ENCODE measurements at regions not wholly inside any gene's neighbourhood (a gene's known extent, or its start where the extent isn't known, plus 50 kb on each side); places are given as distances from the start of the nearest gene placed in this dataset.

DNA sequence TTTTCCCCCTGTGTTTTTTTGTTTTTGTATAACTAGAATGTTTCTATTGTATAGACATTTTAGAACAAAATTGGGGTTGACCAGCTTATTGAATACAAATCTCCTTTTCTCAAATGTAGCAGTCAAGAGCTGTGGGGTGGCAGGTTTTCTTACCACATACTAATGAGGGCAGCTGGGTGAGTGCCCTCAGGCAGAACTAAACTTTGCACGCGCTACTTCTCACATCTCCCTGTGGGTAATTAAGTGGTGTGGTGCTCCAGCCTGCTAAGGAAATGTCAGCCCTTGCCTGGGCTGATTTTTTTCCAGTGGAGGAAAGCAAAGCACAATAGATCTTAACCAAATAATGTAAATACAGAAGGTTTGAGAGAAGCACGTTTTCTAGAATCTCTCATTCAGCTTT, 717.6 kb upstream of the TENM3 start:
- FAIRE-seq (no peak), DNase-seq (ENCODE audit: low read depth, low spot score) (no peak), ATAC-seq (no peak)
- Histone ChIP-seq H3K27ac (ENCODE audit: control insufficient read depth, insufficient read depth) (no peak overlapping the region), H4K20me1 (ENCODE audit: control insufficient read depth, insufficient read depth) (no peaks in the 10 kb centered on the region), H3K4me3 (no peak overlapping the region), H3K27me3 (replicated peaks in 1 of 2; ENCODE audit: control insufficient read depth in 2 of 2, insufficient read depth in 2 of 2, low read length in 1 of 2) (no peaks in the 10 kb centered on the region), H3K4me1 (ENCODE audit: control insufficient read depth, insufficient read depth, low read length) (no peaks in the 10 kb centered on the region), H3K9me3 (replicated peaks; ENCODE audit: control insufficient read depth, insufficient read depth, low read length) (no peaks in the 10 kb centered on the region), H3K36me3 (ENCODE audit: control insufficient read depth in 2 of 2, insufficient read depth in 2 of 2, low read length in 1 of 2) (no peaks in the 10 kb centered on the region), H3K9ac (ENCODE audit: control insufficient read depth, insufficient read depth, low read length) (no peak overlapping the region), H3K4me2 (ENCODE audit: control insufficient read depth, insufficient read depth) (no peak overlapping the region), H3K79me2 (ENCODE audit: control insufficient read depth, insufficient read depth, low read length) (no peaks in the 10 kb centered on the region), H2AFZ (ENCODE audit: control insufficient read depth, low read depth, low read length) (no peak overlapping the region)
- ChIA-PET CTCF (interaction anchor here (0.8 to 4.8 kb wide), 5 partner anchors 13 to 382 kb away, joined by 3 to 50 read pairs (median 4); no protein-coding TSS in a partner anchor), POLR2A (interaction anchor here (0.6 kb wide), 1 partner anchor 380 kb away, joined by 3 read pairs; no protein-coding TSS in a partner anchor), SMC1A (ENCODE audit: uncharacterized antibody, unreplicated experiment) (interaction anchor here (1.7 to 1.8 kb wide), 2 partner anchors 224 to 231 kb away, joined by 4 to 5 read pairs; no protein-coding TSS in a partner anchor), RAD21 (ENCODE audit: unreplicated experiment) (interaction anchor here (1.7 kb wide), 1 partner anchor 220 kb away, joined by 3 read pairs; no protein-coding TSS in a partner anchor)
- intact Hi-C loops (cut with micrococcal nuclease; ENCODE audit: unreplicated experiment) = loop anchor here (10.0 kb wide), 1 partner anchor 861 kb away; no protein-coding TSS in a partner anchor
- TF ChIP-seq EED (IDR thresholded peaks at IDR 0.05; ENCODE audit: low read depth) (no peak), RCOR1 (conservative IDR thresholded peaks at IDR 0.05; ENCODE audit: low read depth, low read length) (no peak), RB1 (IDR thresholded peaks at IDR 0.05; ENCODE audit: borderline replicate concordance) (no peak), HDAC2 (IDR thresholded peaks at IDR 0.05) (no peak), MTA2 (IDR thresholded peaks at IDR 0.05; ENCODE audit: low read depth) (no peak), CBFB (IDR thresholded peaks at IDR 0.05; ENCODE audit: low read depth) (no peak), SMC3 (IDR thresholded peaks at IDR 0.05; ENCODE audit: borderline replicate concordance, low read length) (no peak), SREBF2 (IDR thresholded peaks at IDR 0.05; ENCODE audit: low read length) (no peak)
- 33% methylated on average over 3 of the region's 3 CpGs for WGBS (ENCODE audit: insufficient coverage, insufficient replicate concordance, low lambda C conversion rate, missing lambda C conversion rate)
- in situ Hi-C loops (cut with MboI) = no loop called here
- no TSS peak for BruUV-seq (replicated peaks)

DNA sequence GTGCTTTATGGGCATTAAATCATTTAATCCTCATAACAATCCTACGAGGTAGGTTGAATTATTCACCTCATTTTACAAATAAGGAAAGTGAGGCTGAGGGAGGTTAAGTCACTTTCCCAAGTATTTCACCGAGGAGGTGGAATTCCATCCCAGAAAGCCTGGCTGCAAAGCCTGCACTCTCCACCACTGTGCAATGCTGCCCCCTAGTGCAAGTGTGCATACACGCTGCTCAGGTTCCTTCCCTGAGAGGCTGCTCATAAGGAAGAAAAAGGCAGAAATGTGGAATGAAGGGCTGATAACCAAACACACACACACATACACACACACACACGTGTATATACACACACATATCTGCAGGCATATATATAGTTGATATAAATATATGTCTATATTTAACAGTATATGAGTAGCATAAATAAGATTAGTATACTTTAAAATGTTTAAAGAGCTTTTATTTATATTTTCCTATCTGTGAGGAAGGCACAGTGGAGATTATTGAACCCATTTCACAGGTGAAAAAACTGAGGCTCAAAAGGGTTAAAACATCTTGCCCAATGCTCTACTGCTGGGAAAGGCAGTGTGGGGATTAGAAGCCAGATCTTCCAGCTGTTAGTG, 714.5 kb upstream of the TENM3 start:
- no TSS peak for BruUV-seq (replicated peaks)
- H4K20me1 ChIP-seq (ENCODE audit: control insufficient read depth, insufficient read depth) = no peaks in the 10 kb centered on the region
- no peaks in the 10 kb centered on the region for H3K79me2 ChIP-seq (ENCODE audit: control insufficient read depth, insufficient read depth, low read length)
- no peak overlapping the region for H3K4me2 ChIP-seq (ENCODE audit: control insufficient read depth, insufficient read depth)
- WGBS (ENCODE audit: insufficient coverage, insufficient replicate concordance, low lambda C conversion rate, missing lambda C conversion rate) = 1% methylated on average over 4 of the region's 4 CpGs
- CTCF ChIA-PET = interaction anchor here (0.6 to 4.8 kb wide), 27 partner anchors 9 to 1752 kb away, joined by 3 to 77 read pairs (median 3); no protein-coding TSS in a partner anchor
- intact Hi-C loops (cut with micrococcal nuclease; ENCODE audit: unreplicated experiment) = loop anchor here (1.0 to 10.0 kb wide), 4 partner anchors 227 to 864 kb away; no protein-coding TSS in a partner anchor
- H3K4me1 ChIP-seq (ENCODE audit: control insufficient read depth, insufficient read depth, low read length) = no peaks in the 10 kb centered on the region
- H3K4me3 ChIP-seq = no peak overlapping the region
- no peak overlapping the region for H3K27ac ChIP-seq (ENCODE audit: control insufficient read depth, insufficient read depth)
- SMC1A ChIA-PET (ENCODE audit: uncharacterized antibody, unreplicated experiment) = interaction anchor here (0.6 to 2.4 kb wide), 10 partner anchors 8 to 864 kb away, joined by 3 to 36 read pairs (median 4); no protein-coding TSS in a partner anchor
- DNase-seq (ENCODE audit: low read depth, low spot score) = peak; percentile 8
- H2AFZ ChIP-seq (ENCODE audit: control insufficient read depth, low read depth, low read length) = no peak overlapping the region
- H3K36me3 ChIP-seq (ENCODE audit: control insufficient read depth in 2 of 2, insufficient read depth in 2 of 2, low read length in 1 of 2) = no peaks in the 10 kb centered on the region
- TF ChIP-seq RAD21 (IDR thresholded peaks at IDR 0.05; ENCODE audit: insufficient read depth, low read depth, low read length) = peak; percentile 92
- TF ChIP-seq, protein P1, sequence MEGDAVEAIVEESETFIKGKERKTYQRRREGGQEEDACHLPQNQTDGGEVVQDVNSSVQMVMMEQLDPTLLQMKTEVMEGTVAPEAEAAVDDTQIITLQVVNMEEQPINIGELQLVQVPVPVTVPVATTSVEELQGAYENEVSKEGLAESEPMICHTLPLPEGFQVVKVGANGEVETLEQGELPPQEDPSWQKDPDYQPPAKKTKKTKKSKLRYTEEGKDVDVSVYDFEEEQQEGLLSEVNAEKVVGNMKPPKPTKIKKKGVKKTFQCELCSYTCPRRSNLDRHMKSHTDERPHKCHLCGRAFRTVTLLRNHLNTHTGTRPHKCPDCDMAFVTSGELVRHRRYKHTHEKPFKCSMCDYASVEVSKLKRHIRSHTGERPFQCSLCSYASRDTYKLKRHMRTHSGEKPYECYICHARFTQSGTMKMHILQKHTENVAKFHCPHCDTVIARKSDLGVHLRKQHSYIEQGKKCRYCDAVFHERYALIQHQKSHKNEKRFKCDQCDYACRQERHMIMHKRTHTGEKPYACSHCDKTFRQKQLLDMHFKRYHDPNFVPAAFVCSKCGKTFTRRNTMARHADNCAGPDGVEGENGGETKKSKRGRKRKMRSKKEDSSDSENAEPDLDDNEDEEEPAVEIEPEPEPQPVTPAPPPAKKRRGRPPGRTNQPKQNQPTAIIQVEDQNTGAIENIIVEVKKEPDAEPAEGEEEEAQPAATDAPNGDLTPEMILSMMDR (IDR thresholded peaks at IDR 0.05 in 2 of 3, conservative IDR thresholded peaks at IDR 0.05 in 1 of 3; ENCODE audit: control insufficient read depth in 2 of 3, extremely low read depth in 1 of 3, insufficient read depth in 1 of 3, low read depth in 3 of 3, low read length in 3 of 3) = peak; percentile 84 to 90 (median 86)
- TF ChIP-seq, protein P2, sequence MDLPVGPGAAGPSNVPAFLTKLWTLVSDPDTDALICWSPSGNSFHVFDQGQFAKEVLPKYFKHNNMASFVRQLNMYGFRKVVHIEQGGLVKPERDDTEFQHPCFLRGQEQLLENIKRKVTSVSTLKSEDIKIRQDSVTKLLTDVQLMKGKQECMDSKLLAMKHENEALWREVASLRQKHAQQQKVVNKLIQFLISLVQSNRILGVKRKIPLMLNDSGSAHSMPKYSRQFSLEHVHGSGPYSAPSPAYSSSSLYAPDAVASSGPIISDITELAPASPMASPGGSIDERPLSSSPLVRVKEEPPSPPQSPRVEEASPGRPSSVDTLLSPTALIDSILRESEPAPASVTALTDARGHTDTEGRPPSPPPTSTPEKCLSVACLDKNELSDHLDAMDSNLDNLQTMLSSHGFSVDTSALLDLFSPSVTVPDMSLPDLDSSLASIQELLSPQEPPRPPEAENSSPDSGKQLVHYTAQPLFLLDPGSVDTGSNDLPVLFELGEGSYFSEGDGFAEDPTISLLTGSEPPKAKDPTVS (IDR thresholded peaks at IDR 0.05; ENCODE audit: low read depth, low read length) = no peak
- 0 out of 2 replicates have a peak, but pooled peaks have one; percentile 17 for TF ChIP-seq YY1 (IDR thresholded peaks at IDR 0.05; ENCODE audit: low read depth, low read length)
- TF ChIP-seq SMC3 (IDR thresholded peaks at IDR 0.05; ENCODE audit: borderline replicate concordance, low read length) = peak; percentile 80; the same call in 1 of the 2 replicates
- no peaks in the 10 kb centered on the region for H3K27me3 ChIP-seq (replicated peaks in 1 of 2; ENCODE audit: control insufficient read depth in 2 of 2, insufficient read depth in 2 of 2, low read length in 1 of 2)
- H3K9me3 ChIP-seq (replicated peaks; ENCODE audit: control insufficient read depth, insufficient read depth, low read length) = no peaks in the 10 kb centered on the region
- H3K9ac ChIP-seq (ENCODE audit: control insufficient read depth, insufficient read depth, low read length) = no peak overlapping the region
- ATAC-seq = peak; percentile 86
- POLR2A ChIA-PET = no interaction called here
- in situ Hi-C loops (cut with MboI) = no loop called here
- peak; percentile 31 for FAIRE-seq
- RAD21 ChIA-PET (ENCODE audit: unreplicated experiment) = interaction anchor here (0.8 to 2.1 kb wide), 7 partner anchors 225 to 619 kb away, joined by 3 to 22 read pairs (median 6); no protein-coding TSS in a partner anchor

Measured in GM12878 (cell line).